SK-N-SH (cell line): ENCODE measurements at regions not wholly inside any gene's neighbourhood (a gene's known extent, or its start where the extent isn't known, plus 50 kb on each side); places are given as distances from the start of the nearest gene placed in this dataset.

Experiments
- CTCF ChIA-PET: fragments of 300-600, 350-600 bp; formaldehyde crosslinking; extraction: SDS; loops from one replicate; lab custom pipeline; 2021; lab: Yijun Ruan, JAX
- POLR2A ChIA-PET: fragments of 350-600 bp; sonication (Branson Sonifier 250); formaldehyde crosslinking; extraction: SDS; loops from one replicate; lab custom pipeline; 2020; ENCODE audit warnings: antibody characterized with exemption, inconsistent platforms; lab: Yijun Ruan, JAX
- DNase-seq: peaks from one replicate; pipeline ENCODE4 v3.0.0; 2012
- H2AFZ ChIP-seq: fragments of 200-600 bp; sonication (generic); 2 replicates; pipeline ENCODE4 v1.8.1; 2016; ENCODE audit warnings: antibody characterized with exemption, mild to moderate bottlenecking, low read depth
- H3F3A ChIP-seq: fragments of 200-600 bp; sonication (generic); replicated peaks from 2 replicates; pipeline ENCODE3; 2016; ENCODE audit warnings: antibody characterized with exemption, mild to moderate bottlenecking; ENCODE audit not compliant: insufficient read depth
- H3K27ac ChIP-seq, 2 experiments: fragments of 200-500 bp in 1 of 2; fragments of 200-600 bp in 1 of 2; sonication (Bioruptor generic) in 1 of 2; sonication (generic), shearing (Covaris generic) in 1 of 2; 2 replicates each; pipeline versions ENCODE4 v1.5.1 to v1.6.1; 2014 to 2016; ENCODE audit warnings: low read depth in 2 of 2, inconsistent platforms in 1 of 2, low read length in 1 of 2, mild to moderate bottlenecking in 1 of 2, mixed read lengths in 1 of 2
- H3K27me3 ChIP-seq: fragments of 200-600 bp; sonication (generic), shearing (Covaris generic); 2 replicates; pipeline ENCODE4 v1.6.1; 2016; ENCODE audit warnings: mixed run types; ENCODE audit not compliant: insufficient read depth
- H3K36me3 ChIP-seq, 2 experiments: fragments of 200-500 bp in 1 of 2; fragments of 200-600 bp in 1 of 2; sonication (Bioruptor generic) in 1 of 2; sonication (generic) in 1 of 2; replicated peaks in 1 of 2; 2 replicates each; pipeline versions ENCODE3 to v1.5.1; 2014 to 2016; ENCODE audit warnings: low read length in 1 of 2, mild to moderate bottlenecking in 1 of 2; ENCODE audit not compliant: insufficient read depth in 2 of 2, control insufficient read depth in 1 of 2
- H3K4me1 ChIP-seq, 2 experiments: fragments of 200-500 bp in 1 of 2; fragments of 200-600 bp in 1 of 2; sonication (Bioruptor generic) in 1 of 2; sonication (generic), shearing (Covaris generic) in 1 of 2; 2 replicates each; pipeline versions ENCODE4 v1.5.1 to v1.6.1; 2014 to 2016; ENCODE audit warnings: low read depth in 1 of 2, low read length in 1 of 2, mixed run types in 1 of 2; ENCODE audit not compliant: insufficient read depth in 2 of 2, control insufficient read depth in 1 of 2
- H3K4me2 ChIP-seq: fragments of 200-600 bp; sonication (generic), shearing (Covaris generic); 2 replicates; pipeline ENCODE4 v1.6.1; 2017; ENCODE audit warnings: mixed run types
- H3K4me3 ChIP-seq, 2 experiments: fragments of 200-500 bp in 1 of 2; fragments of 200-600 bp in 1 of 2; sonication (Bioruptor generic) in 1 of 2; sonication (generic), shearing (Covaris generic) in 1 of 2; 2 replicates each; pipeline versions ENCODE4 v1.5.1 to v1.8.1; 2014 to 2016; ENCODE audit warnings: low read depth in 2 of 2, inconsistent platforms in 1 of 2, low read length in 1 of 2, mild to moderate bottlenecking in 1 of 2, mixed read lengths in 1 of 2, moderate library complexity in 1 of 2
- H3K79me2 ChIP-seq: fragments of 200-600 bp; sonication (generic); 2 replicates; pipeline ENCODE4 v1.8.1; 2017; ENCODE audit warnings: mild to moderate bottlenecking; ENCODE audit not compliant: insufficient read depth
- H3K9ac ChIP-seq: fragments of 200-600 bp; sonication (generic); 2 replicates; pipeline ENCODE4 v1.6.1; 2017; ENCODE audit warnings: mixed run types
- H3K9me2 ChIP-seq: fragments of 200-600 bp; sonication (generic); 2 replicates; pipeline ENCODE4 v1.6.1; 2017; ENCODE audit warnings: mixed run types
- H3K9me3 ChIP-seq: fragments of 200-600 bp; sonication (generic); 2 replicates; pipeline ENCODE4 v1.6.1; 2017; ENCODE audit warnings: mixed run types, mild to moderate bottlenecking, moderate library complexity
- H4K20me1 ChIP-seq: fragments of 200-600 bp; sonication (generic); 2 replicates; pipeline ENCODE4 v1.6.1; 2017; ENCODE audit warnings: mild to moderate bottlenecking, mixed run types; ENCODE audit not compliant: insufficient read depth
- CHD2 ChIP-seq: fragments of 150-350 bp; IDR thresholded peaks from 2 replicates; pipeline ENCODE4 v1.6.1; 2018; ENCODE audit warnings: low read length; ENCODE audit not compliant: partially characterized antibody
- CTCF ChIP-seq: fragments of 200-600 bp; sonication (generic); IDR thresholded peaks from 2 replicates; pipeline ENCODE4 v1.6.1; 2017; ENCODE audit warnings: antibody characterized with exemption, mild to moderate bottlenecking, moderate library complexity
- ELF1 ChIP-seq: IDR thresholded peaks from 2 replicates; pipeline ENCODE4 v1.4.0; 2012
- IRF3 ChIP-seq: fragments of 150-350 bp; IDR thresholded peaks from 2 replicates; pipeline ENCODE4 v1.6.1; 2016; ENCODE audit warnings: mild to moderate bottlenecking, low read depth, low read length
- JUND ChIP-seq: IDR thresholded peaks from 2 replicates; pipeline ENCODE4 v1.4.0; 2012
- MXI1 ChIP-seq: IDR thresholded peaks from 2 replicates; pipeline ENCODE4 v1.6.1; 2012; ENCODE audit warnings: mild to moderate bottlenecking, low read depth, low read length, improper control_type of control experiment
- RAD21 ChIP-seq: IDR thresholded peaks from 2 replicates; pipeline ENCODE4 v1.6.1; 2012; ENCODE audit warnings: mild to moderate bottlenecking, low read length
- RCOR1 ChIP-seq: fragments of 150-350 bp; IDR thresholded peaks from 2 replicates; pipeline ENCODE4 v1.6.1; 2017; ENCODE audit warnings: antibody characterized with exemption, low read length
- REST ChIP-seq: IDR thresholded peaks from 2 replicates; pipeline ENCODE4 v1.6.1; 2012; ENCODE audit warnings: mild to moderate bottlenecking, low read depth, low read length, moderate library complexity
- RFX5 ChIP-seq: IDR thresholded peaks from 2 replicates; pipeline ENCODE4 v1.6.1; 2012; ENCODE audit warnings: mild to moderate bottlenecking, improper control_type of control experiment, low read length
- RXRA ChIP-seq: IDR thresholded peaks from 2 replicates; pipeline ENCODE4 v1.4.0; 2012; ENCODE audit warnings: low read depth, mild to moderate bottlenecking, borderline replicate concordance
- SIN3A ChIP-seq: IDR thresholded peaks from 2 replicates; pipeline ENCODE4 v1.6.1; 2012; ENCODE audit warnings: low read depth, mild to moderate bottlenecking, low read length, moderate library complexity, borderline replicate concordance
- SMC3 ChIP-seq: IDR thresholded peaks from 2 replicates; pipeline ENCODE4 v1.6.1; 2012; ENCODE audit warnings: low read depth, low read length, improper control_type of control experiment
- USF2 ChIP-seq: fragments of 150-350 bp; IDR thresholded peaks from 2 replicates; pipeline ENCODE4 v1.6.1; 2017; ENCODE audit warnings: antibody characterized with exemption, low read length, low read depth, borderline replicate concordance
- YY1 ChIP-seq: IDR thresholded peaks from 2 replicates; pipeline ENCODE4 v1.4.0; 2012; ENCODE audit warnings: low read depth, mild to moderate bottlenecking
- ZBTB33 ChIP-seq: IDR thresholded peaks from 2 replicates; pipeline ENCODE4 v1.4.0; 2012; ENCODE audit warnings: low read depth, borderline replicate concordance
- WGBS: methylation state at CpG from one replicate; pipeline ENCODE4 v1.1.6; 2017; ENCODE audit warnings: low lambda C conversion rate; 5-methylcytosine and 5-hydroxymethylcytosine counted together

- CTCF ChIA-PET, result interaction anchor here (0.6 to 1.3 kb wide), 2 partner anchors 9 to 428 kb away, joined by 5 read pairs; no protein-coding TSS in a partner anchor
- Histone ChIP-seq H3K36me3 (no peaks in the 10 kb centered on the region), H3K9me2 (no peaks in the 10 kb centered on the region), H3K9ac (no peak overlapping the region), H3K4me1 (no peaks in the 10 kb centered on the region; a peak in 2 of 4 replicates), H3K4me3 (no peak overlapping the region), H4K20me1 (no peaks in the 10 kb centered on the region), H3F3A (no peaks in the 10 kb centered on the region), H2AFZ (no peak overlapping the region), H3K79me2 (no peaks in the 10 kb centered on the region), H3K9me3 (no peaks in the 10 kb centered on the region), H3K27me3 (no peaks in the 10 kb centered on the region), H3K4me2 (no peak overlapping the region), H3K27ac (no peak overlapping the region)
- 43% methylated on average over 4 of the region's 4 CpGs for WGBS
- no peak for DNase-seq
- TF ChIP-seq USF2 (no peak), CTCF (no peak), RCOR1 (peak; percentile 54; the same call in 1 of the 2 replicates)
- POLR2A ChIA-PET, result no interaction called here
Observed at GRCh38 chr4:126965877-126966276, 666.9 kb upstream of the INTU start.

- POLR2A ChIA-PET, result no interaction called here
- Histone ChIP-seq H3K27me3 (no peaks in the 10 kb centered on the region), H3K79me2 (no peaks in the 10 kb centered on the region), H3K9me2 (no peaks in the 10 kb centered on the region), H3K4me2 (no peak overlapping the region), H3K9me3 (no peaks in the 10 kb centered on the region)
- TF ChIP-seq YY1, result no peak
- no peak for TF ChIP-seq ZBTB33
- TF ChIP-seq IRF3, result no peak
- TF ChIP-seq RFX5, result no peak
- TF ChIP-seq RAD21, result no peak
- no peak for TF ChIP-seq SIN3A
- no peak for TF ChIP-seq REST
- no peak for TF ChIP-seq ELF1
- TF ChIP-seq SMC3, result no peak
- TF ChIP-seq CHD2, result no peak
- no peak for TF ChIP-seq JUND
- no peak for TF ChIP-seq RXRA
- TF ChIP-seq MXI1, result no peak
- TF ChIP-seq, all 33 proteins: peak for 0
- no peaks in the 10 kb centered on the region for H3K36me3 ChIP-seq
- no peaks in the 10 kb centered on the region for H4K20me1 ChIP-seq
- H3K9ac ChIP-seq, result no peak overlapping the region
- H2AFZ ChIP-seq, result no peak overlapping the region
- DNase-seq, result no peak
- no peak overlapping the region for H3K4me3 ChIP-seq
- H3K4me1 ChIP-seq, result no peaks in the 10 kb centered on the region; a peak in 2 of 4 replicates
- no peaks in the 10 kb centered on the region for H3F3A ChIP-seq
- CTCF ChIA-PET, result interaction anchor here (1.3 kb wide), 1 partner anchor 9 kb away, joined by 3 read pairs; no protein-coding TSS in a partner anchor
- H3K27ac ChIP-seq, result no peak overlapping the region
- 73% methylated on average over 6 of the region's 6 CpGs for WGBS
Observed at GRCh38 chr4:126969360-126970235, 663.2 kb upstream of the INTU start.
